ENCODE measurements at regions not wholly inside any gene's neighbourhood (a gene's known extent, or its start where the extent isn't known, plus 50 kb on each side); places are given as distances from the start of the nearest gene placed in this dataset.
A peak's percentile ranks its signal among the peaks of the same experiment; 100 is the strongest.

- Histone ChIP-seq H3K36me3 (no peaks in the 10 kb centered on the region), H3K27ac (no peak overlapping the region), H3K9me3 (ENCODE audit: low read depth) (no peaks in the 10 kb centered on the region), H3K4me3 (no peak overlapping the region), H3K4me1 (ENCODE audit: low read depth) (peaks cover 7% of the 10 kb centered on the region), H3K27me3 (no peaks in the 10 kb centered on the region)
- TF ChIP-seq, protein P1, sequence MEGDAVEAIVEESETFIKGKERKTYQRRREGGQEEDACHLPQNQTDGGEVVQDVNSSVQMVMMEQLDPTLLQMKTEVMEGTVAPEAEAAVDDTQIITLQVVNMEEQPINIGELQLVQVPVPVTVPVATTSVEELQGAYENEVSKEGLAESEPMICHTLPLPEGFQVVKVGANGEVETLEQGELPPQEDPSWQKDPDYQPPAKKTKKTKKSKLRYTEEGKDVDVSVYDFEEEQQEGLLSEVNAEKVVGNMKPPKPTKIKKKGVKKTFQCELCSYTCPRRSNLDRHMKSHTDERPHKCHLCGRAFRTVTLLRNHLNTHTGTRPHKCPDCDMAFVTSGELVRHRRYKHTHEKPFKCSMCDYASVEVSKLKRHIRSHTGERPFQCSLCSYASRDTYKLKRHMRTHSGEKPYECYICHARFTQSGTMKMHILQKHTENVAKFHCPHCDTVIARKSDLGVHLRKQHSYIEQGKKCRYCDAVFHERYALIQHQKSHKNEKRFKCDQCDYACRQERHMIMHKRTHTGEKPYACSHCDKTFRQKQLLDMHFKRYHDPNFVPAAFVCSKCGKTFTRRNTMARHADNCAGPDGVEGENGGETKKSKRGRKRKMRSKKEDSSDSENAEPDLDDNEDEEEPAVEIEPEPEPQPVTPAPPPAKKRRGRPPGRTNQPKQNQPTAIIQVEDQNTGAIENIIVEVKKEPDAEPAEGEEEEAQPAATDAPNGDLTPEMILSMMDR (IDR thresholded peaks at IDR 0.05; ENCODE audit: low read depth, low read length): no peak
- DNase-seq (ENCODE audit: low read depth in 1 of 2, low spot score in 1 of 2): no peak
Measured at GRCh38 chr3:35224565-35225295, 414.6 kb upstream of the ARPP21 start.

- Histone ChIP-seq H3K9me3 (ENCODE audit: low read depth) (no peaks in the 10 kb centered on the region), H3K4me1 (ENCODE audit: low read depth) (no peaks in the 10 kb centered on the region), H3K36me3 (no peaks in the 10 kb centered on the region), H3K4me3 (no peak overlapping the region), H3K27ac (no peak overlapping the region), H3K27me3 (no peaks in the 10 kb centered on the region)
- DNase-seq (ENCODE audit: low read depth in 1 of 2, low spot score in 1 of 2): peak in 1 of 2 donors; percentile 36
- TF ChIP-seq, protein P1 (IDR thresholded peaks at IDR 0.05; ENCODE audit: low read depth, low read length): no peak
Measured at GRCh38 chr3:35241236-35241635, 398.1 kb upstream of the ARPP21 start.

- TF ChIP-seq, protein P1 (IDR thresholded peaks at IDR 0.05; ENCODE audit: low read depth, low read length): no peak
- no peak for DNase-seq (ENCODE audit: low read depth in 1 of 2, low spot score in 1 of 2)
- no peaks in the 10 kb centered on the region for H3K9me3 ChIP-seq (ENCODE audit: low read depth)
- H3K4me3 ChIP-seq: no peak overlapping the region
- no peaks in the 10 kb centered on the region for H3K36me3 ChIP-seq
- H3K27ac ChIP-seq: no peak overlapping the region
- H3K27me3 ChIP-seq: no peaks in the 10 kb centered on the region
- H3K4me1 ChIP-seq (ENCODE audit: low read depth): no peaks in the 10 kb centered on the region
Measured at GRCh38 chr3:35254917-35255316, 384.4 kb upstream of the ARPP21 start.

DNA sequence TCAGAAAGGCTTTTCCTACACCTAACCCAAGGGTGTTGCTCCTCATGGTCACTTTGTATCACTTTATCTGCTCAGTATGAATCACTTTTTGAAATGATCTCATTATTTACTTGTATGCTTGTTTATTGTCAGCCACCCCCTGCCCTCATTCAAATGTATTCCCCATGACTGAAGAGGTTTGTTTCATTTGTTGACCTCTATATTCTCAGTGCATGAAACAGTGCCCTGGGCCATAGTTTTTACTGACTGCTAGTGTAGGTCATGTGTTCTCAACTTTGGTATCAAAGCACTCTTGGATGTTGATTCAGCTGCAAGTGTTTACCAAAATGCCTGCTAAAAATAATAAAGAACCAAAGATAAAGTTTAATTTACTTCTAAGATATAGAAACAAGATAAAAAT lies 381.7 kb upstream of the ARPP21 start:
- H3K9me3 ChIP-seq (ENCODE audit: low read depth): no peaks in the 10 kb centered on the region
- H3K4me3 ChIP-seq: no peak overlapping the region
- H3K36me3 ChIP-seq: no peaks in the 10 kb centered on the region
- no peaks in the 10 kb centered on the region for H3K27me3 ChIP-seq
- DNase-seq (ENCODE audit: low read depth in 1 of 2, low spot score in 1 of 2): no peak
- no peaks in the 10 kb centered on the region for H3K4me1 ChIP-seq (ENCODE audit: low read depth)
- TF ChIP-seq, protein P1 (IDR thresholded peaks at IDR 0.05; ENCODE audit: low read depth, low read length): no peak
- no peak overlapping the region for H3K27ac ChIP-seq

DNA sequence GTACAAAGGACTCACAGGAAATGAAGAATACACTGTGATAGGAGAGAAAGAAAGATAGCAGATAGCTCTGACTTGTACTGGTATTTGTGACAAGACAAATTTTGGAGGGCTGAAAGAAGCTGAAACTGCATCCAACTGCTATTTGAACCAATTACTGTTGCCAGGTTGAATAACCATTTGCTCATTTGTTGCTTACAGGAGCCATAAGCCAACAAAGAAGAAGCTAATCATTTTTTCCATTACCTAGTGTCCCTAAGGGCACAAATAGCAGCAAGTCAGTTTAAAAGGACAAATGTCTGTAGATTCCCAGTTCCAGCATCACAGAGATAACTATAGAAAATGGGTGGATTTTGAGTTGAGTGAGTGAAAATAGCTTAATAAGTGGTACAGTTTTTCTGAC lies 376.9 kb upstream of the ARPP21 start:
- Histone ChIP-seq H3K4me3 (no peak overlapping the region), H3K9me3 (ENCODE audit: low read depth) (no peaks in the 10 kb centered on the region), H3K36me3 (no peaks in the 10 kb centered on the region), H3K27me3 (no peaks in the 10 kb centered on the region), H3K4me1 (ENCODE audit: low read depth) (no peaks in the 10 kb centered on the region), H3K27ac (no peak overlapping the region)
- no peak for DNase-seq (ENCODE audit: low read depth in 1 of 2, low spot score in 1 of 2)
- TF ChIP-seq, protein P1 (IDR thresholded peaks at IDR 0.05; ENCODE audit: low read depth, low read length): no peak

Measured in cardiac muscle cell (in vitro differentiated cells and primary cell).